HepG2 (cell line): ENCODE measurements at regions not wholly inside any gene's neighbourhood (a gene's known extent, or its start where the extent isn't known, plus 50 kb on each side); places are given as distances from the start of the nearest gene placed in this dataset.
A peak's percentile ranks its signal among the peaks of the same experiment; 100 is the strongest.

Experiments used
- ATAC-seq: fragments of 200-7000 bp; cut with Tn5 transposase; 3 replicates; pipeline ENCODE4 v1.9.1; 2020; ENCODE audit warnings: mild to moderate bottlenecking, moderate library complexity
- BruUV-seq: library from RNA; stranded (reverse); fragments of 400-500 nt; replicated peaks from 2 replicates; lab custom pipeline; 2021; lab: Mats Ljungman, UMichigan
- CTCF ChIA-PET: fragments of 300-600 bp; formaldehyde crosslinking; extraction: SDS; loops from one replicate; lab custom pipeline; 2021; ENCODE audit warnings: low total read pairs, inconsistent platforms, low intra/inter-chr PET ratio; lab: Yijun Ruan, JAX
- POLR2A ChIA-PET: fragments of 350-600 bp; sonication (Branson Sonifier 250); formaldehyde crosslinking; loops from one replicate; lab custom pipeline; 2020; ENCODE audit warnings: antibody characterized with exemption, inconsistent platforms; lab: Yijun Ruan, JAX
- DNase-seq: peaks from one replicate; pipeline ENCODE4 v3.0.0-alpha.2; 2015; ENCODE audit warnings: low spot score
- FAIRE-seq: peaks from 3 replicates; lab custom pipeline; 2011; peaks lifted over from hg19 to GRCh38; lab: Jason Lieb, UNC
- H2AFZ ChIP-seq: one replicate; pipeline ENCODE4 v1.6.1; 2011; ENCODE audit warnings: low read length, inconsistent platforms
- H3K27ac ChIP-seq: fragments of 300-600 bp; 3 replicates; pipeline ENCODE4 v1.8.0; 2011; ENCODE audit warnings: mixed run types, mild to moderate bottlenecking, mixed read lengths, low read length, inconsistent platforms; ENCODE audit not compliant: insufficient read depth; ENCODE audit errors: extremely low read length
- H3K27me3 ChIP-seq, 2 experiments: fragments of 200-600 bp in 1 of 2; 2 replicates in 1 of 2; 3 replicates in 1 of 2; pipeline versions ENCODE4 v1.6.0 to v1.8.0; 2011; ENCODE audit warnings: low read length in 2 of 2, mild to moderate bottlenecking in 2 of 2, moderate library complexity in 2 of 2, inconsistent platforms in 1 of 2; ENCODE audit not compliant: insufficient read depth in 2 of 2, control insufficient read depth in 1 of 2
- H3K36me3 ChIP-seq, 2 experiments: fragments of 200-600 bp in 1 of 2; replicated peaks in 1 of 2; 2 replicates in 1 of 2; 3 replicates in 1 of 2; pipeline versions ENCODE4 v1.5.1 to v1.8.0; 2011; ENCODE audit warnings: low read length in 2 of 2, inconsistent platforms in 1 of 2; ENCODE audit not compliant: insufficient read depth in 2 of 2, control insufficient read depth in 1 of 2
- H3K4me1 ChIP-seq: 2 replicates; pipeline ENCODE4 v1.5.1; 2012; ENCODE audit warnings: low read length, inconsistent platforms; ENCODE audit not compliant: insufficient read depth
- H3K4me2 ChIP-seq: 2 replicates; pipeline ENCODE4 v1.6.0; 2011; ENCODE audit warnings: low read depth, low read length, inconsistent platforms
- H3K4me3 ChIP-seq, 3 experiments: fragments of 200-600 bp in 1 of 3; sonication (generic), shearing (Covaris generic) in 1 of 3; replicated peaks in 1 of 3; 2 replicates each; pipeline ENCODE4 v1.5.1; 2011 to 2016; ENCODE audit warnings: low read length in 3 of 3, inconsistent platforms in 2 of 3, low read depth in 2 of 3, mild to moderate bottlenecking in 2 of 3, control low read depth in 1 of 3, mixed read lengths in 1 of 3; ENCODE audit not compliant: insufficient read depth in 1 of 3
- H3K79me2 ChIP-seq: one replicate; pipeline ENCODE4 v1.6.1; 2011; ENCODE audit warnings: low read length, inconsistent platforms; ENCODE audit not compliant: insufficient read depth
- H3K9ac ChIP-seq: 2 replicates; pipeline ENCODE4 v1.6.0; 2011; ENCODE audit warnings: mild to moderate bottlenecking, low read depth, low read length, inconsistent platforms; ENCODE audit not compliant: insufficient read depth
- H3K9me3 ChIP-seq: 2 replicates; pipeline ENCODE4 v1.5.1; 2012; ENCODE audit warnings: mild to moderate bottlenecking, low read length
- H4K20me1 ChIP-seq: 2 replicates; pipeline ENCODE4 v1.6.0; 2011; ENCODE audit warnings: inconsistent platforms, mild to moderate bottlenecking, low read length, moderate library complexity; ENCODE audit not compliant: insufficient read depth
- CREM ChIP-seq, 2 experiments: sonication (generic) in 1 of 2; formaldehyde crosslinking in 1 of 2; IDR thresholded peaks; 2 replicates each; pipeline versions ENCODE4 v1.4.0 to v1.6.1; 2016 to 2020; ENCODE audit warnings: antibody characterized with exemption in 1 of 2, mild to moderate bottlenecking in 1 of 2, missing genetic modification reagents in 1 of 2
- ELF1 ChIP-seq: sonication (generic); formaldehyde crosslinking; IDR thresholded peaks from 2 replicates; pipeline ENCODE4 v1.4.0; 2020; ENCODE audit warnings: missing genetic modification reagents
- IRF1 ChIP-seq: sonication (generic); formaldehyde crosslinking; IDR thresholded peaks from 2 replicates; pipeline ENCODE4 v1.4.0; 2020; ENCODE audit warnings: low read depth, mild to moderate bottlenecking, missing genetic modification reagents
- MAFK ChIP-seq, 2 experiments: IDR thresholded peaks in 1 of 2; conservative IDR thresholded peaks in 1 of 2; 2 replicates each; pipeline ENCODE4 v1.6.1; 2011; ENCODE audit warnings: improper control_type of control experiment in 2 of 2, low read length in 2 of 2
- NR2F1 ChIP-seq, 2 experiments: fragments of 450-650 bp in 1 of 2; formaldehyde crosslinking in 1 of 2; IDR thresholded peaks; 2 replicates each; pipeline versions ENCODE4 v1.5.0 to v1.6.1; 2016 to 2020; ENCODE audit warnings: mild to moderate bottlenecking in 1 of 2, missing compliant biosample characterization in 1 of 2, missing genetic modification reagents in 1 of 2, moderate library complexity in 1 of 2
- PAF1 ChIP-seq: IDR thresholded peaks from 2 replicates; pipeline ENCODE4 v1.6.1; 2016; ENCODE audit warnings: missing genetic modification reagents, missing compliant biosample characterization
- SOX6 ChIP-seq, 2 experiments: fragments of 450-650 bp in 1 of 2; sonication (generic) in 1 of 2; formaldehyde crosslinking in 1 of 2; IDR thresholded peaks; 2 replicates each; pipeline versions ENCODE4 v1.4.0 to v1.6.1; 2017 to 2020; ENCODE audit warnings: antibody characterized with exemption in 1 of 2, mild to moderate bottlenecking in 1 of 2, missing genetic modification reagents in 1 of 2
- TCF12 ChIP-seq, 2 experiments: fragments of 450-650 bp in 1 of 2; sonication (generic) in 1 of 2; formaldehyde crosslinking in 1 of 2; IDR thresholded peaks; 2 replicates each; pipeline versions ENCODE4 v1.6.1 to v1.8.0; 2017 to 2022; ENCODE audit warnings: antibody characterized with exemption in 1 of 2, mild to moderate bottlenecking in 1 of 2, missing genetic modification reagents in 1 of 2, moderate library complexity in 1 of 2
- ZBTB8A ChIP-seq: sonication (generic); formaldehyde crosslinking; IDR thresholded peaks from 2 replicates; pipeline ENCODE4 v1.4.0; 2020; ENCODE audit warnings: mild to moderate bottlenecking, low read depth, missing genetic modification reagents, borderline replicate concordance
- ZNF749 ChIP-seq: sonication (generic); formaldehyde crosslinking; IDR thresholded peaks from 2 replicates; pipeline ENCODE4 v1.8.0; 2022; ENCODE audit warnings: mild to moderate bottlenecking, missing genetic modification reagents, moderate library complexity, borderline replicate concordance
- ZSCAN29 ChIP-seq: sonication (generic); formaldehyde crosslinking; conservative IDR thresholded peaks from 2 replicates; pipeline ENCODE4 v1.4.0; 2020; ENCODE audit warnings: mild to moderate bottlenecking, missing genetic modification reagents
- WGBS: methylation state at CpG from one replicate; pipeline ENCODE4 v1.1.6; 2017; ENCODE audit warnings: low lambda C conversion rate; 5-methylcytosine and 5-hydroxymethylcytosine counted together
- in situ Hi-C: cut with HindIII; loops from 2 replicates; pipeline ENCODE4 v1.10.0; 2017; ENCODE audit warnings: low pct_unique_long_range_greater_than_20kb; ENCODE audit not compliant: extremely low pct_ligation_motif_present
- intact Hi-C: fragments of 100-400 bp; cut with micrococcal nuclease; formaldehyde crosslinking; loops from one replicate; pipeline ENCODE4 v1.10.0; 2022; ENCODE audit not compliant: unreplicated experiment

GRCh38 chr7:119351320-119351719 lies 921.7 kb upstream of the KCND2 start:
- Histone ChIP-seq H3K4me2 (no peak overlapping the region), H3K36me3 (no peaks in the 10 kb centered on the region), H3K4me1 (no peaks in the 10 kb centered on the region), H3K4me3 (no peak overlapping the region), H3K79me2 (no peaks in the 10 kb centered on the region), H3K27ac (no peak overlapping the region), H3K27me3 (no peaks in the 10 kb centered on the region), H3K9me3 (peaks cover 3% of the 10 kb centered on the region; the same call in 1 of the 2 replicates), H4K20me1 (no peaks in the 10 kb centered on the region), H2AFZ (no peak overlapping the region)
- ATAC-seq (peak; percentile 65), DNase-seq (no peak)
- intact Hi-C loops, result no loop called here
- WGBS, result 4% methylated on average over 6 of the region's 8 CpGs
- in situ Hi-C loops, result no loop called here
- CTCF ChIA-PET, result no interaction called here
- TF ChIP-seq PAF1, result no peak
- TF ChIP-seq NR2F1 (CRISPR knock-in tag; IDR thresholded peaks at IDR 0.05), result no peak
- no peak for TF ChIP-seq ZSCAN29 (CRISPR knock-in tag)
- no peak for TF ChIP-seq ZBTB8A (CRISPR knock-in tag)
- no peak for TF ChIP-seq MAFK (conservative IDR thresholded peaks at IDR 0.05 in 1 of 2, IDR thresholded peaks at IDR 0.05 in 1 of 2; ENCODE audit: low read length in 2 of 2)
- TF ChIP-seq CREM (IDR thresholded peaks at IDR 0.05), result no peak
- no peak for TF ChIP-seq CREM (CRISPR knock-in tag; IDR thresholded peaks at IDR 0.05)
- no peak for TF ChIP-seq ELF1
- no peak for TF ChIP-seq TCF12 (IDR thresholded peaks at IDR 0.05)
- no peak for TF ChIP-seq TCF12 (CRISPR knock-in tag; IDR thresholded peaks at IDR 0.05)
- TF ChIP-seq IRF1 (CRISPR knock-in tag), result no peak
- no peak for TF ChIP-seq SOX6 (IDR thresholded peaks at IDR 0.05)
- no peak for TF ChIP-seq SOX6 (CRISPR knock-in tag; IDR thresholded peaks at IDR 0.05)
- no peak for TF ChIP-seq ZNF749 (CRISPR knock-in tag)
- TF ChIP-seq, all 625 proteins: peak for 0
- no peak for FAIRE-seq
- no peak overlapping the region for H3K9ac ChIP-seq
- POLR2A ChIA-PET, result no interaction called here
- BruUV-seq, result no TSS peak
